ENCODE measurements at regions not wholly inside any gene's neighbourhood (a gene's known extent, or its start where the extent isn't known, plus 50 kb on each side); places are given as distances from the start of the nearest gene placed in this dataset.

DNA sequence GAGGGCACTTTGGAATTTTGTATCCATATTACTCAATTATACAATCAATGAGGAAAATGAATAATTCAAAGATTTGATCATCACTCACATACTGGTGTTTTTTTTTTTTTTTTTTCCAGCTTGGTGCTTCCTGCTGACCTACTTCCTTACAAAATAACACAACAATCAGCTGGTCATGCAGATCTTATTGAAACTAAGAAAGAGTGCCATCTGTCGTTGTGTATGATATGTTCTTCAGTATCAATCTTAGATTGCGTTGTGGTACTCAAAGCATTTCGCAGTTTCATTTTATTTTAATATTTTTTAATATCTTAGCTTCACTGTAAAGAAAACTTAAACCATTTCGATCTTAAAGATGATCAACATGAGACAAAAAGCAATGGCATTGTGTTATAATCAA, 155.6 kb downstream of the OGFRL1 start:
- DNase-seq, result peak; percentile 37

DNA sequence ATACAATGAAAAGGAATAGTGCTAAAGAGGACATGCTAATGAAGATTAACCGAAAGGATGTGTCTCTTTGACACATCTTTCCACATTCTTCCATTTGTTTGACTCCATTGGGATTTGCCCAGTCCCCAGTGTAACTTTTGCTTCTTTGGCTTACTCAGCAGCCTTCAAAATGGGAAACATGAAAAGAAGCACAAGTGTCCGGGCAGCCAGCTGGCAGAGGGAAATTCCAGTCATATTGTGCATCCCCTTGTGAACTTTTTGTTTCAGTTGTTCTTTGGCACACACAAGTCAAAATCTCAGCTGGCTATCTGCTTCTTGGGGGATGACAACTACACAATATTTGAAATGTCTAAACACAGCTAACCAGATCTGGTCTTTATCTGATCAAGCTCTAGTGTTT, 157.4 kb downstream of the OGFRL1 start:
- DNase-seq, result no peak

GRCh38 chr6:71446470-71446869, 157.9 kb downstream of the OGFRL1 start:
- no peak for DNase-seq

DNA sequence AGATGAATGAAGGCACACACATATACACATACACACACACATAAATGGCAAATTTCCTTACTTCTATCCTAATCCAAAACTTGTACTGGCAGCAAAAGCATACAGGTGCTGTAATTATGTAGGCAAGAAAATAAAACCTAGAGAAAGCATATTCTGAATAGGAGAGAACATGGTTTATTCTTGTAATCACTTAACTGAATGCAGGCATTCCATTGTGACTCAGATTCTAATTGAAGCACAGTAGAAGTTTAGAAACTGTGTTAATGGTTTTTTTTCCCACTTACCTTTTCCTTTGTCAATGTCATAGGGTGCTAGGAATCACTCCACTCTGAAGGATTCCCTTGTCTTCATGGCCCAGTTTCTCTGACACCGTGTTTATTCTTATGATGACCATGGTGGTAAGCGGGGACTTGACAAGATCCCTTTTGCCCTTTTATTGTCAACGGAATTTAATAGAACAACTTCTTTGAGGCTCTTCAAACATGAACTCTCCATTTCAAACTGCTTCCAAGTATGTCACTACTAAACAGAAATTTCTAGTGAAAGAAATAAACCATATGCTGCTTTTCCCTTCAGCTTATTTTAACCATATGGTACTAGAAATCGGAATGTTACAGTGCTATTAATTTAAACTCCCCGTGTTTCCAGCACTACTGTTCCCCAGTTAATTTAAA, 164.2 kb downstream of the OGFRL1 start:
- no peak for DNase-seq

DNA sequence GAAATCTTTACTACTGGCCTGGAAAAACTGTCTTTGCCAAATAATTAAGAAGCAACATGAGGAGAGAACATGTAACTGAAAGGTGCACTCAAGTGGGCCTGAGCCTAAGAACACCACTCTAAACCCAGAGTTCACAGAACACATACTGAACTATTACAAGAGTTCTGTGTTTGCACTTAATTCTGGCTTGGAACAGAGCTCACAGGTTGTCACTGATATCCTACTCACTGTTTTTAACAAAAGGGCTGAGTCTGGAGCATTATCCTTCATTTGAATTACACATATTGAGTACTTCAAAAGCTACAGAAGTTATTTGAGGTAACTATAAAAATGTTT, 164.7 kb downstream of the OGFRL1 start:
- DNase-seq, result no peak

GRCh38 chr6:71454056-71454455, 165.4 kb downstream of the OGFRL1 start:
- DNase-seq, result no peak

DNA sequence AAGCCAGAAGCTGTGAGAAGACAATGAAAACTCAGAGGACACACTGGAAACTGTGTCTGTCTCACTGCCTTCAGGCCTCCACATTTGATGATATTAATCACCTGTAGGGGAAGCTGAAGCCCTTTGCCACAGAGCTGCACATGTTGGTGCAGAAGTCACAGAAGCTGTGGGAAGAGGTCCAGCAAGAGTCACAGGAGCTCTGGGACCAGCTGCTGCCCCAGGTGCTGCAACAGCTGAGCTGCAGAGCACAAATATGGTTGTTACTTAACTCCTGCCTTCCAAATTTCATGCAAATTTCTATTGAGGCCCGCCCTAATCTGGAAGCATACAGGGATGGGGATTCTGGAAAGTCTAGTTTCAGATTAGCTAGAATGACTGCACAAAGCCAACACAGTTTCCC, 169.3 kb downstream of the OGFRL1 start:
- DNase-seq, result no peak

DNA sequence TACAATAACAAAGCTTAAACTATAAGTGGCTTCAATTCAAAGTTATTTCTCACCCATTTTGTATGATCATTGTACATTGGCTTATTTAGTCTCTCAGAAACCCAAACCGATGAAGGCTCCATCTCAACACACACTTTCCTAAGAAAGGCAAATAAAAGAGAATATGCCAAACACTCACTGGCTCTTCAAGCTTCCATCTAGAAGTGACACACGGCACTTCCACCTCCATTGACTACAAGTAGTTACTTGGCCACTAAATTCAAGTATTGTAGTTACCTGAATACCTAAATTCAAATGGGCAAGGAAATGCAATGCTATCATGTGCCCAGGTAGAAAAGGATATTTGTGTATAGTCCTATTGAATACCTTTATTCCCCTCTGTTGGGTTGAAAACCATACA, 170.6 kb downstream of the OGFRL1 start:
- no peak for DNase-seq

- no peak for DNase-seq
Observed at GRCh38 chr6:71460933-71461332, 172.3 kb downstream of the OGFRL1 start.

- no peak for DNase-seq
Observed at GRCh38 chr6:71463061-71463460, 174.4 kb downstream of the OGFRL1 start.

DNA sequence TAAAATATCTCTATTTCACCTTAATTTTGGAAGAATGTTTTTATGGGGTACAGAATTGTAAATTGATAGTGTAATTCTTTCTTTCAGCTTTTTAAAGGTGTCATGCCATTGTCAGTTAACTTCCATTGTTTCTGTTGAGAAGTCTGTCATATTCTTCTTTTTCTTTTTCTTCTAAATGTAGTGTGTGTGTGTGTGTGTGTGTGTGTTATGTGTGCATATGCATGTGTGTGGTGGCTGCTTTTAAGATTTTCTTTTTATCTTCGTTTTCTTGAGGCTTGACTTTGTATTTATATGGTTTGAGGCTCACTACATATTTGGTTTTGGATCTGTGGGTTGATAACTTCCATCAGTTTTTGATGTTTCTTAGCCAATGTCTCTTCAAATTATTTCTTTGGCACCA, 176.5 kb downstream of the OGFRL1 start:
- DNase-seq, result no peak

DNA sequence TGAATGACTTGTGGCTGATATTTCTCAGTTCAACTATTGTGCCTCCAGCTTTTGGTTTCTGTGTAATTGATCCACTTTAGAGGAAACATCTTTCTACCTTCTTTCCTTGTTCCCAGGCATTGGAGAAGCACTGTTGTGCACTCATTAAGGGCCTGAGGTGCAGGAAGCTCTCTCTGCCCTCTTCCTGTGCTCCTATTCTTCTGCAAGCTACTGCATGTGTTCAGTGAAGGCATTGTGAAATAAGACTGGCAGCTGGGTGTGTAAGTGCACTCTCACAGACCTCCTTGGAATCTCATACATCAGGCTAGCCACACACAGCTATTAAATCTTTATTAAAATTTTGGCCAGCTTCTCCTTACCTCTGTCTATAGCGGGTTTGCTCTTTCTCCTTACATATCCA, 177.8 kb downstream of the OGFRL1 start:
- DNase-seq, result no peak

GRCh38 chr6:71468038-71468437, 179.4 kb downstream of the OGFRL1 start:
- DNase-seq, result no peak

- DNase-seq, result peak; percentile 61
Observed at GRCh38 chr6:71468841-71469700, 180.5 kb downstream of the OGFRL1 start.

- no peak for DNase-seq
Observed at GRCh38 chr6:71471718-71472117, 183.1 kb downstream of the OGFRL1 start.

DNA sequence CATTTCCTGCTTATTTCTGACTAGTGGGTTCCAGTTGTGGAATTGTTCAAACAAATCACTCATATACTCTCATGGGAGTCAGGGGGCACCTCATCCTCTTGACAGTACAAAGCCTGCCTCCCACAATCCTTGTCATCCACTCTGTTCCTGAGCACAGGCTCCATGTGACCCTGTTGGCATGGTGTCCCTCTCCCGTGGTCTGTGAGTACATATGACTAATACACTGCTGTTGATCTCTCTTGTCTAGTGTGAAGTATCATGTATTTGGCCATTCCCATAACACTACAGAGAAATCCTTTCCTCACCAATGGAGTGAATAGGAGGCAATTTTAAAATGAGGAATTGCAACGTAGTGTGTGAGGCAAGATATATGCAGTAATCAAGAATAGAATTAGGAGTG, 185.3 kb downstream of the OGFRL1 start:
- DNase-seq, result no peak

DNA sequence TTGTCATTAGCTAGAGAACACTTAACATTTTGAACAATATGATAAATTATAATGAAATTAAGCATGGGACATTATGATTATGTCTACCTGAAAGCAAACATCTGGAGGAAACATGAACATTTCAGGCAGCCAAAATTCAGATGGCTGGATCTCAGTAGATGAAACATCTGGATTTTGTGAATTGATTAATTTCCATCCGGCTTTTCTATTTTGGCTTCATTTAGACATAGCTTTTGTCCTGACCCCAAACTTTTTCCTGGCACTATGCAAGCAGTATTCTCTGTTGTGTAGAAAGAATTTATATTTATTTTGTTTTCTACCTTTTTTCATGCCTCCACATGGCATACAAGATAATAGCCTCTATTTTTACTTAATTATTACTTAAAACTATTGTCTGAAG, 186.3 kb downstream of the OGFRL1 start:
- DNase-seq, result no peak

- no peak for DNase-seq
Observed at GRCh38 chr6:71476371-71476770, 187.8 kb downstream of the OGFRL1 start.

GRCh38 chr6:71476872-71477271, 188.3 kb downstream of the OGFRL1 start:
- DNase-seq, result no peak

- no peak for DNase-seq
Observed at GRCh38 chr6:71478834-71479541, 190.4 kb downstream of the OGFRL1 start.

DNA sequence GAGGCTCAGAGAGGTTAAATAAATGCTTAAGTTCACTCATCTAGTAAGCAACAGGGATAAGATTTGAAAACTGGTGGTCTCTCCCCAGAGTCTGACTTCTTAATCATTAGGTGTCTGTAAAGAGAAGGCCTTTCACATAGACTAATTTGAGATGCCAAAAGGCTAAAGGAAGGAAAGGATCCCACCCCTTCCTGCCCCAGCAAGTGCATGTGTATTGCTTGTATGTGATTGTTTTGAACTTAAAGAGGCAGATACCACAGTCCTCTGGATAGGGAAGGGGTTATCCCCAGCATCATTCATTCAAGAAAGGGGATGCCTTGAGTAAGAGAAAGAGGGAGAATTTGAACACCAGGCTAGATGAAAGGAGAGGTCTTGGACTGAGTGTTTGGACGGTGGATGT, 192.0 kb downstream of the OGFRL1 start:
- DNase-seq, result no peak

DNA sequence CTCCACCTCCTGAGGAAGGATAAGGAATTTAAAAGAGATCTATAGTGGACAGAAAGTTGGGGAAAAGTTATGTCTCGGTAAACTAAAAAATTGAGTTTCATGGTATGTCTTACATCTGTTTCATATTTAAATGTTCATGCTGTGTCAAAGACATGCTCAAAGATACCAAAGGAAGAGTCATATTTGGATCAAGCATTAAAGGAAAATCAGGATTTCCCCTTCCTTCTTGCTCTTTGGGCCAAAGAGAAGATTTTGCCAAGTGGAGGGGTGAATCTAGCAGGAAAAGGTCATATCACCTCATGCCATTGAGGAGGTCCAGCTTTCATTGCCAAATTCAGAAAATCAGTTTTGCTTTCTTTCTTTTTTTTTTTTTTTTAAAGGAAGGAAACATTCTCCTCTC, 192.4 kb downstream of the OGFRL1 start:
- no peak for DNase-seq

DNA sequence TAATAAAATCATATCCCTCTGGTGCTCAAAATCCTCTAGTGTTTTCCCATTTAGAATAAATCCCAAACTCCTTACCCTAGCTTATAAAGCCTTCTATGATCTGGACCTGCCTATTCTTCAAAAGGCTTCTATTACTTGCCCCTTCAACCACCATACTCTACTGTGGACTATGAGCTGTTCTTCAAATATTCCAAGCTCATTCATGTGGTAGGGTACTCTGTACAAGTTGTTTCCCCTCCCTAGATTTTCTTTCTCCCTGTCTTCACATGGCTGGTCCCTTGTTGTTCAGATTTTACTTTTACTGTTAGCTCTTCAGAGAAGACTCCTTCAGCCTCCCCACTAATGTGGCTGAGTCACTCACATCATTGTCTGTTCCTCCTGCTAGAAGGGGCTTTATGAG, 193.2 kb downstream of the OGFRL1 start:
- no peak for DNase-seq

DNA sequence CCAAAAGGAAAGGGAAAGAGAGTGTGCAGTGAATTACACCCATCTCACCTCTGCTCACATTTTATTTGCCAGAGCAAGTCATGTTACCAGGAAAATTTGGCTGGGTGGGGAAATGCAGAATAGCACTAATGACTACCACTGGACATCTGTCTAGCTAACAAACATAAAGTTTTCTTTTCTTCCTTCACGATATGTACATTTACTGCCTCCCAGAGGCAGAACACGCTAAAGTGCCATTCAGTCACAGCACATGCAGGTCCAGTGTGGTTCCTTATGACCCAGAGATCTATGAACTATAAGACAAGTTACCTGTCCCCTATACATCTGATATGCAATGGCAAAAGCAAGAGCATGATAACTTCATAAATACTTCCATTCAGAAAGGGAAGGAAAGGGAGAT, 194.1 kb downstream of the OGFRL1 start:
- no peak for DNase-seq

Measured in retina (tissue), 1 donor.